ENCODE measurements at regions not wholly inside any gene's neighbourhood (a gene's known extent, or its start where the extent isn't known, plus 50 kb on each side); places are given as distances from the start of the nearest gene placed in this dataset.

DNA sequence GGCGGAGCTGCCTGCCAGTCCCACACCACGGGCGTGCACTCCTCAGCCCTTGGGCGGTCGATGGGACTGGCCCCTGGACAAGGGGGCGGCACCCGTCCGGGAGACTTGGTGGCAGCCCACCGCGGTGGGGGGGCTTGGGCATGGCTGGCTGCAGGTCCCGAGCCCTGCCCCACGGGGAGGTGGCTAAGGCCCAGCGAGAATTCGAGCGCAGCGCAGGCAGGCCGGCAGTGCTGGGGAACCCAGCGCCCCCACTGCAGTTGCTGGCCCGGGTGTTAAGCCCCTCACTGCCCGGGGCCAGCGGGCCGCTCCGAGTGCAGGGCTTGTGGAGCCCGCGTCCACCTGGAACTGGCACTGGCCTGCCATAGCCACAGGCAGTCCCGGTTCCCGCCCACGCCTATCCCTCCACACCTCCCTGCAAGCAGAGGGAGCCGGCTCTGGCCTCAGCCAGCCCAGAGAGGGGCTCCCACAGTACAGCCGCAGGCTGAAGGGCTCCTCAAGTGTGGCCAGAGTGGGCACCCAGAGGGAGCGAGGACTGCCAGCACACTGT lies 742.9 kb upstream of the DDX18 start:
- no peak for TF ChIP-seq POLR2A (IDR thresholded peaks at IDR 0.05)
- TF ChIP-seq, protein P1, sequence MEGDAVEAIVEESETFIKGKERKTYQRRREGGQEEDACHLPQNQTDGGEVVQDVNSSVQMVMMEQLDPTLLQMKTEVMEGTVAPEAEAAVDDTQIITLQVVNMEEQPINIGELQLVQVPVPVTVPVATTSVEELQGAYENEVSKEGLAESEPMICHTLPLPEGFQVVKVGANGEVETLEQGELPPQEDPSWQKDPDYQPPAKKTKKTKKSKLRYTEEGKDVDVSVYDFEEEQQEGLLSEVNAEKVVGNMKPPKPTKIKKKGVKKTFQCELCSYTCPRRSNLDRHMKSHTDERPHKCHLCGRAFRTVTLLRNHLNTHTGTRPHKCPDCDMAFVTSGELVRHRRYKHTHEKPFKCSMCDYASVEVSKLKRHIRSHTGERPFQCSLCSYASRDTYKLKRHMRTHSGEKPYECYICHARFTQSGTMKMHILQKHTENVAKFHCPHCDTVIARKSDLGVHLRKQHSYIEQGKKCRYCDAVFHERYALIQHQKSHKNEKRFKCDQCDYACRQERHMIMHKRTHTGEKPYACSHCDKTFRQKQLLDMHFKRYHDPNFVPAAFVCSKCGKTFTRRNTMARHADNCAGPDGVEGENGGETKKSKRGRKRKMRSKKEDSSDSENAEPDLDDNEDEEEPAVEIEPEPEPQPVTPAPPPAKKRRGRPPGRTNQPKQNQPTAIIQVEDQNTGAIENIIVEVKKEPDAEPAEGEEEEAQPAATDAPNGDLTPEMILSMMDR (IDR thresholded peaks at IDR 0.05): no peak
